ENCODE measurements at regions not wholly inside any gene's neighbourhood (a gene's known extent, or its start where the extent isn't known, plus 50 kb on each side); places are given as distances from the start of the nearest gene placed in this dataset.

- TF ChIP-seq CHD7 (IDR thresholded peaks at IDR 0.05; ENCODE audit: insufficient replicate concordance, low read length) (no peak), BACH1 (IDR thresholded peaks at IDR 0.05; ENCODE audit: low read length) (no peak), FOSL1 (IDR thresholded peaks at IDR 0.05; ENCODE audit: insufficient read depth, low read depth, low read length) (no peak), TAF1 (IDR thresholded peaks at IDR 0.05; ENCODE audit: low read depth, low read length) (no peak), TBP (IDR thresholded peaks at IDR 0.05; ENCODE audit: low read depth, low read length) (no peak)
Measured at GRCh38 chr2:13354031-13354430, 637.3 kb downstream of the TRIB2 start (continued).

All from H1 (cell line).